Right lobe of liver (tissue), 4 donors: ENCODE measurements at regions not wholly inside any gene's neighbourhood (a gene's known extent, or its start where the extent isn't known, plus 50 kb on each side); places are given as distances from the start of the nearest gene placed in this dataset.

Experiments
- POLR2A ChIP-seq: fragments of 450-650 bp; IDR thresholded peaks from one replicate; pipeline ENCODE4 v1.6.1; 2017; ENCODE audit warnings: antibody characterized with exemption, mild to moderate bottlenecking
- TF ChIP-seq, protein P1 (sequence below), 4 donors: fragments of 200-600 bp in 3 of 4; fragments of 450-650 bp in 1 of 4; IDR thresholded peaks; one replicate each; pipeline versions ENCODE4 v1.5.1 to v1.8.0; 2016 to 2022; ENCODE audit warnings: antibody characterized with exemption in 4 of 4, mild to moderate bottlenecking in 2 of 4
- donor health status: DM: no; HTN: no; CAD: no.
- donor health status: DM: no; HTN: no; CAD: no.
- donor health status: DM: no; HTN: yes; CAD: no.

DNA sequence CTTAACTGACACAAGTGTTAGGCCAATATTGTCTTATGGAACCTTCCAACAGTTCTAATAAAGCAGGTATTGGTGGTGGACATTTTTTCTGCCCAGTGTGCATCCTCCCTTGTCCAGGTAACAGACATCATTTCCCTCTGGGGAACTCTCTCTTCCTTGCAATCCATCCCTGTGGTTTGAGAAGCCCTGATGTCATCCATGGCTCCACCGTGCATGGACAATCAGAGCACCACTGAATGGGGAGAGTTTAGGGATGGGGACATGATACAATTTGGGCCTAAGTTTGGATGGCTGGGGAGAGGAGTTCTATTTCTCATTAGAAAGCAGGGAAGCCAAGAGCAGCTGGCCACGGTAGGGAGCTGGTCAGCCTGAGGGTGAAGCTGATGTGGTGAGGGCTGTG lies 60.2 kb upstream of the ZFP64 start:
- TF ChIP-seq, protein P1, sequence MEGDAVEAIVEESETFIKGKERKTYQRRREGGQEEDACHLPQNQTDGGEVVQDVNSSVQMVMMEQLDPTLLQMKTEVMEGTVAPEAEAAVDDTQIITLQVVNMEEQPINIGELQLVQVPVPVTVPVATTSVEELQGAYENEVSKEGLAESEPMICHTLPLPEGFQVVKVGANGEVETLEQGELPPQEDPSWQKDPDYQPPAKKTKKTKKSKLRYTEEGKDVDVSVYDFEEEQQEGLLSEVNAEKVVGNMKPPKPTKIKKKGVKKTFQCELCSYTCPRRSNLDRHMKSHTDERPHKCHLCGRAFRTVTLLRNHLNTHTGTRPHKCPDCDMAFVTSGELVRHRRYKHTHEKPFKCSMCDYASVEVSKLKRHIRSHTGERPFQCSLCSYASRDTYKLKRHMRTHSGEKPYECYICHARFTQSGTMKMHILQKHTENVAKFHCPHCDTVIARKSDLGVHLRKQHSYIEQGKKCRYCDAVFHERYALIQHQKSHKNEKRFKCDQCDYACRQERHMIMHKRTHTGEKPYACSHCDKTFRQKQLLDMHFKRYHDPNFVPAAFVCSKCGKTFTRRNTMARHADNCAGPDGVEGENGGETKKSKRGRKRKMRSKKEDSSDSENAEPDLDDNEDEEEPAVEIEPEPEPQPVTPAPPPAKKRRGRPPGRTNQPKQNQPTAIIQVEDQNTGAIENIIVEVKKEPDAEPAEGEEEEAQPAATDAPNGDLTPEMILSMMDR (IDR thresholded peaks at IDR 0.05): no peak
- TF ChIP-seq POLR2A: no peak
